Transverse colon (tissue), 4 donors: ENCODE measurements at regions not wholly inside any gene's neighbourhood (a gene's known extent, or its start where the extent isn't known, plus 50 kb on each side); places are given as distances from the start of the nearest gene placed in this dataset.

Experiments
- DNase-seq: peaks from one replicate; pipeline ENCODE4 v3.0.0-alpha.2; 2019
- H3K27ac ChIP-seq, 4 donors: fragments of 200-600 bp; sonication (generic); 2 replicates each; pipeline ENCODE4 v1.5.1; 2016 to 2018; ENCODE audit warnings: inconsistent platforms in 4 of 4
- H3K27me3 ChIP-seq: fragments of 200-600 bp; sonication (generic); 2 replicates; pipeline ENCODE4 v1.5.1; 2017; ENCODE audit warnings: inconsistent platforms
- H3K36me3 ChIP-seq, 4 donors: fragments of 200-600 bp; sonication (generic); 2 replicates each; pipeline ENCODE4 v1.5.1; 2017 to 2019; ENCODE audit warnings: inconsistent platforms in 4 of 4
- H3K4me1 ChIP-seq, 4 donors: fragments of 200-600 bp; sonication (generic); 2 replicates each; pipeline ENCODE4 v1.5.1; 2017 to 2020; ENCODE audit warnings: inconsistent platforms in 4 of 4
- H3K4me3 ChIP-seq, 4 donors: fragments of 200-600 bp; sonication (generic); 1 replicate in 1 of 4; 2 replicates in 3 of 4; pipeline versions ENCODE4 v1.5.1 to v1.6.1; 2017 to 2019; ENCODE audit warnings: inconsistent platforms in 4 of 4
- H3K9me3 ChIP-seq, 2 donors: fragments of 200-600 bp; sonication (generic); 2 replicates each; pipeline ENCODE4 v1.5.1; 2017 to 2019; ENCODE audit warnings: inconsistent platforms in 2 of 2
- CTCF ChIP-seq, 5 experiments: fragments of 200-600 bp in 3 of 5; fragments of 450-650 bp in 2 of 5; sonication (generic) in 3 of 5; IDR thresholded peaks; 1 replicate in 2 of 5; 2 replicates in 3 of 5; pipeline ENCODE4 v1.5.1; 2016 to 2017; ENCODE audit warnings: antibody characterized with exemption in 5 of 5, inconsistent platforms in 3 of 5, mild to moderate bottlenecking in 2 of 5, moderate library complexity in 1 of 5
- EP300 ChIP-seq: sonication (generic); formaldehyde crosslinking; IDR thresholded peaks from one replicate; pipeline ENCODE4 v1.6.1; 2017; ENCODE audit warnings: antibody characterized with exemption, low read depth
- POLR2A ChIP-seq: fragments of 450-650 bp; IDR thresholded peaks from one replicate; pipeline ENCODE4 v1.6.1; 2016; ENCODE audit warnings: antibody characterized with exemption, mild to moderate bottlenecking, moderate library complexity
- POLR2AphosphoS5 ChIP-seq, 3 donors: sonication (generic); formaldehyde crosslinking; IDR thresholded peaks; one replicate each; pipeline ENCODE4 v1.6.1; 2016; ENCODE audit warnings: antibody characterized with exemption in 3 of 3
- WGBS, 2 donors: methylation state at CpG; one replicate each; pipeline ENCODE4 v1.1.5; 2018; ENCODE audit warnings: low coverage in 1 of 2; 5-methylcytosine and 5-hydroxymethylcytosine counted together
- in situ Hi-C, 4 donors: fragments of 200-750 bp; cut with MboI; loops; one replicate each; pipeline versions ENCODE4 v1.15.0 to v1.15.1; 2017; ENCODE audit warnings: low sequenced_read_pairs in 3 of 4, low pct_ligation_motif_present in 1 of 4, low pct_unique_long_range_greater_than_20kb in 1 of 4
- intact Hi-C: fragments of 100-400 bp; cut with DNase I; formaldehyde crosslinking; loops from one replicate; pipeline ENCODE4 v1.15.1; 2023; ENCODE audit warnings: low total_unique reads

- H3K4me1 ChIP-seq = no peaks in the 10 kb centered on the region
- H3K4me3 ChIP-seq = no peak overlapping the region
- H3K27ac ChIP-seq = no peak overlapping the region
- H3K36me3 ChIP-seq = no peaks in the 10 kb centered on the region
- intact Hi-C loops = no loop called here
- TF ChIP-seq POLR2A (no peak), CTCF (IDR thresholded peaks at IDR 0.05) (no peak), POLR2AphosphoS5 (IDR thresholded peaks at IDR 0.05) (no peak), EP300 (no peak)
- in situ Hi-C loops = no loop called here
- H3K27me3 ChIP-seq = no peaks in the 10 kb centered on the region
- 44 to 83% methylated on average over 1 of the region's 1 CpG for WGBS, 2 donors
- H3K9me3 ChIP-seq = no peaks in the 10 kb centered on the region
- no peak for DNase-seq
Measured at GRCh38 chr6:112863753-112864152, 516.6 kb downstream of the RFPL4B start.

GRCh38 chr6:112865131-112865530, 518.0 kb downstream of the RFPL4B start:
- DNase-seq = no peak
- no peak overlapping the region for H3K4me3 ChIP-seq
- no peak overlapping the region for H3K27ac ChIP-seq
- intact Hi-C loops = no loop called here
- in situ Hi-C loops = no loop called here
- H3K27me3 ChIP-seq = no peaks in the 10 kb centered on the region
- 54 to 58% methylated on average over 2 of the region's 2 CpGs for WGBS, 2 donors
- TF ChIP-seq EP300 = no peak
- no peak for TF ChIP-seq CTCF (IDR thresholded peaks at IDR 0.05)
- no peak for TF ChIP-seq POLR2A
- TF ChIP-seq POLR2AphosphoS5 (IDR thresholded peaks at IDR 0.05) = no peak
- no peaks in the 10 kb centered on the region for H3K9me3 ChIP-seq
- no peaks in the 10 kb centered on the region for H3K36me3 ChIP-seq
- no peaks in the 10 kb centered on the region for H3K4me1 ChIP-seq

GRCh38 chr6:112874881-112875280, 527.8 kb downstream of the RFPL4B start:
- Histone ChIP-seq H3K4me1 (peaks cover 0 to 5% (median 0%) of the 10 kb centered on the region in 4 donors), H3K4me3 (no peak overlapping the region), H3K27ac (no peak overlapping the region), H3K27me3 (no peaks in the 10 kb centered on the region), H3K36me3 (no peaks in the 10 kb centered on the region), H3K9me3 (no peaks in the 10 kb centered on the region)
- in situ Hi-C loops = no loop called here
- intact Hi-C loops = no loop called here
- DNase-seq = no peak
- TF ChIP-seq EP300 (no peak), POLR2AphosphoS5 (IDR thresholded peaks at IDR 0.05) (no peak), CTCF (IDR thresholded peaks at IDR 0.05) (no peak), POLR2A (no peak)
- 80 to 86% methylated on average over 1 of the region's 1 CpG for WGBS, 2 donors

GRCh38 chr6:112877134-112878100, 530.3 kb downstream of the RFPL4B start:
- Histone ChIP-seq H3K27ac (peak overlapping the region in 1 of 4 donors; percentile 31), H3K27me3 (no peaks in the 10 kb centered on the region), H3K4me3 (no peak overlapping the region), H3K36me3 (no peaks in the 10 kb centered on the region), H3K9me3 (no peaks in the 10 kb centered on the region), H3K4me1 (peaks cover 0 to 5% (median 0%) of the 10 kb centered on the region in 4 donors)
- no peak for DNase-seq
- WGBS, 2 donors = 28 to 46% methylated on average over 3 to 4 of the region's 4 CpGs
- intact Hi-C loops (no loop called here), in situ Hi-C loops (no loop called here)
- no peak for TF ChIP-seq POLR2A
- peak in 3 of 5 experiments; percentile 16 to 26 (median 23) for TF ChIP-seq CTCF (IDR thresholded peaks at IDR 0.05)
